ENCODE measurements at regions not wholly inside any gene's neighbourhood (a gene's known extent, or its start where the extent isn't known, plus 50 kb on each side); places are given as distances from the start of the nearest gene placed in this dataset.
"Not testable (repeated sequence)": the region's sequence is repeated elsewhere in the genome, so short reads cannot be mapped to it uniquely, and the experiment has no call there.

GRCh38 chr1:143839182-143839581 is 132.6 kb downstream of the FAM72C start:
- DNase-seq: not testable (repeated sequence)

GRCh38 chr1:143838598-143838929 is 133.2 kb downstream of the FAM72C start:
- DNase-seq: not testable (repeated sequence)

GRCh38 chr1:143837924-143838597 is 133.7 kb downstream of the FAM72C start:
- not testable (repeated sequence) for DNase-seq

DNA sequence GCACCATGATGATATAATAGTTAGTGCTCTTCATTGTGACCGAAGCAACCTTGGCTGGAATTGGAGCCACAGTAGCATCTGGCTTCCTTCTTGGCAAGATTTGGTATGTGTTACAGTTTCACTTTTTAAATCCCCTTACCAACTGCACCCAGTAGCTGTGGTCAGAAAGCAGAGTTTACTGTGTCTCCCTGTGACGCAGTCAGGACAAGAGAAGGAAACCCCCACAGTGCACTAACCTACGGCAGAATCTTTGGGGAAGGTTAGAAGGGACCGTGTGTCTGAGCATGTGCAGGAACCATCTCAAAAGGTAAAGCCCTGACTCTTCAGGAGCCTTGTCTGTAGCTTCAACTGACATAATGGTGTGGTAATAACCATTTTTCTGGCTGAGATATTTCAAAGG is 138.4 kb downstream of the FAM72C start:
- DNase-seq: not testable (repeated sequence)

DNA sequence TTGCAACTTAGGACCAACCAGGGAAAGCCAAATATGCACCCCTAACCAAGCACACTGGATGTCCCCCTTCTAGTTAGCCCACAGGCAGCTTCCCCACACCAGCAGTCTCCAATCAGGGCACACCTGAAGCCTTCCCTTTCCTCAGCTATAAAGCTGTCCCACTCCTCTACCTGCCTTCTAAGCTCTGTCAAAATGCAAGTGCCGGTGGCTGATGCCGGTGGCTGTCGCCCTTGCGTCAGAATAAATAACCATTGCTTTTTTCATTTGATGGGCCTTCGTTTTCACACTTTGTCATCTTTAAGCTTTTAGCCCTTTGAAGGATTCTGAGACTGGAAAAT is 139.4 kb downstream of the FAM72C start:
- not testable (repeated sequence) for DNase-seq

GRCh38 chr1:143831479-143832378 is 140.1 kb downstream of the FAM72C start:
- not testable (repeated sequence) for DNase-seq

DNA sequence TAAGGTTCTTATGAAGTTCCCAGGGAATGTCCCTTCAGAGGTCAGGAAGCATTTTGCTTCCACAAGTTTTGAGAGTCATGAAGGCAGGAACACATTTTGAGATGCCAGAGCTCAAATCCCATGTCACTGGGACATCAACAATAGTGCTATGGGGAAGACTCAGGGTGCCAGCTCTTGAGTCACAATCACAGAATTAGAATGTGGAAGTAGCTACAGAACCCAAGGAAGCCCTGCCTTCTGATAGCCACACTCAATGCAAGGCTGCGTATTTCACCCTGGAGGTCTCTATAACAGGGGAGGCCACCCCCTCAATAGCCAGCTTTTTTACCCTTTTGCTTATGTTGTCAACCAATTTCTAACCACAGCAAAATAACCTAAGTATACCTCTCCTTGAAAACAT is 145.6 kb downstream of the FAM72C start:
- DNase-seq: not testable (repeated sequence)

DNA sequence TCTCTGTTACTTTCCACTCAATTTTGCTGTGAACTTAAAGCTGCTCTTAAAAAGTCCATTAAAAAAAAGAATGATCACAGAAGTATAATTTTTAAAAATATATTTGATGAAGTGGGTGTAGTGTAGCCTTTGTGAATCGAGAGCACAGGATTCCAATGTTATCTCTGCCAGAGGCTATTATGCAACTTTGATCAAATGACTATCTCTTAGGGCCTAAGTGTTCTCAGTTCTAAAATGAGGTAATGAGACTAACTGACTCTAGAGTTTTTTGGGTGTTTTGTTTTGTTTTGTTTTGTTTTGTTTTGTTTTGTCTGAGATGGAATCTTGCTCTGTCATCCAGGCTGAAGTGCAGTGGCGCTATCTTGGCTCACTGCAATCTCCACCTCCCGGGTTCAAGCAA is 147.5 kb downstream of the FAM72C start:
- DNase-seq: not testable (repeated sequence)

DNA sequence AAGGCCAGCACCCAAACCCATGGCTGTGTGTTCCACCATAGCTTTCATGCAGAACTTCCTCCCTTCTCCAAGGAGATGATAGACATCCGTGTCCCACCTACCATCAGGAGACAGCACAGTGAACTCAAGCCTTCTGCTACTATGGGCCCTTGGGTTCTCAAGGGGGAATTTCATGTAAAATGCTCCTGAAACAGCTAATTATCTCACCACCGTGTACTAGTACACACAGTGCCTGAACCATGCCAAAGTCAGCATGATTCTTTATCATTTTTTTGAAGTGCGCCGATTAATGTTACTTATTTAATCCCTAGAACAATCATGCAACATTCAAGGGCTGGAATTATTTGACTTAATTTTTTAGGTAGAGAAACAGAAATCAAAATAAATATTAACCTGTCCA is 151.7 kb downstream of the FAM72C start:
- not testable (repeated sequence) for DNase-seq

GRCh38 chr1:143816369-143816768 is 155.4 kb downstream of the FAM72C start:
- not testable (repeated sequence) for DNase-seq

GRCh38 chr1:143805374-143805773 is 166.4 kb downstream of the FAM72C start:
- not testable (repeated sequence) for DNase-seq

DNA sequence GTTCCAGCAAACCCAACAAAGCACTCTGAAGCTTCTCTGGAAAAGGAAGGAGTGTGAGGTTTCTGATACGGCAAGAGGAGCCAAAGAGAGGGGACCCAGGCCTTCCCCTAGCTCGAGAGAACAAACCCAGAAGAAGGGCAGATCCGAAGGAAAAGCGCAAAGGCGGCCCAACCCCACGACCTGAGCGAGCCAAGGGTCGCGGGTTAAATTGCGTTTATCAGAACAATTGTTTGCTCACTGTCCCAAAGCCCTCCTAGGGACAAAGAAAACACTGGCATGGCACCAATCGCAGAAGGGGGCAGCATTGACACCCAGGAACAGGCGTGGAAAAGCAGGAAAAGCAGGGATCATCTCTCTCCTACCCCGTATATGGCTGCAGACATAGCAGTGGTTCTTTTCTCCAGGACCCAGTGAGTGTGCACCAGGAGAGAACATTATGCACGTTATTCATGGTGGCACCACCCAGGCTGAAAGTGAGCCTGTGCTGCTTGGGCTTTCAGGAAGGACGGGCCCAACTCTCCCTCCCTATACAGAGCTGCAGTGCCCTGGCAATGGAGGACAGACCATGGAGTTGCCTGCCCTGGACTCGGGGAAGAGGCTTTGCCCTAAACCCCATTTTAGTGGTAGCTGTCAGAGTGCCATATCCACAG is 167.0 kb downstream of the FAM72C start:
- DNase-seq: not testable (repeated sequence)

GRCh38 chr1:143803927-143804411 is 167.8 kb downstream of the FAM72C start:
- not testable (repeated sequence) for DNase-seq

DNA sequence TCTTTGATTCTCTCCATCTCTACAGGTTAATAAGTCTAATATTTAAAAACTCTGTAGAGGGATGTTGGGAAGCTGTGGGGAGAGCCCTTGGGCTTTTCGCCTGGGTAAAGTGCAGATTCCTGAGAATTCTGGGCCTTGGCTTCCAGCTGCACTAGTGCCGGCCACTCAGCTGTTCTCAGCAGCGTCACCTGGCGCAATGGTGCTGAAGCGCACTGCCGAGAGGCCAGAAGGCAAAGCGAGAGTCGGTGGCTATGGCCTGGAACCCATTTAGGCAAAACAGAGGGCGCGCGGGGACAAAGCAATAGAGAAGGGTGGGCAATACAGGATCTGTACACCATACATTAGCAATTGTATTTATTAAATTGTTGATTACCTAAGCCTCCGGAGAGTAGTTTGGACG is 168.7 kb downstream of the FAM72C start:
- DNase-seq: not testable (repeated sequence)

DNA sequence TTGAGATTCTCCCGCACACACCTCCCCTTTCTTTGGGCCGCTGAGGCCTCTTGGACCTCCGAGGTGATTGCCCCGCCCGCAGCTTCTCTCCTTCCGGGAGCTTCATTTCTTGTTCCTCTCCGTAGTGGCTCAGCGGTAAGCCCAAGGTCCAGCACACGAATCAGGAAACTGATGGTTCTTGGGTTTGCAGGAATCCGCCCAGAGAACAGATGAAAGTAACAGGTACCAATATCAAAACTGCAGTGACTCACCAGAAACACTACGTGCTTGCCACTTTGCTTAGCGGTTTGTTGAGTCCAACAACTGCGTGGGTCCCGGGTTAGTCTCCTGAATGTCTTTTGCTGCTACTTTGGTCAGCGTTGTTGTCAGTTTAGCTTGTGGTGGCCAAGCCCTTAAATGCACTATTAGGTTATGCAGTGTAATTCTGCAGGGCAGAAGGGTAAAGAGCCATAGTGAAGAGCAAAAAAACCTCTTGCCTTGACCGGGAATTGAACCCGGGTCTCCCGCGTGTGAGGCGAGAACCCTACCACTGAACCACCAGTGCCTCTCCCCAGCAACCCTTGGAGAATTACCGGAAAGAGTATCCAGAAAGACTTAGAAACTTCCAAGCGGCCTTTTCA is 172.1 kb downstream of the FAM72C start:
- DNase-seq: not testable (repeated sequence)

GRCh38 chr1:143796369-143796768 is 175.4 kb downstream of the FAM72C start:
- not testable (repeated sequence) for DNase-seq

- not testable (repeated sequence) for DNase-seq
Measured at GRCh38 chr1:143792047-143792937, 179.5 kb downstream of the FAM72C start.

DNA sequence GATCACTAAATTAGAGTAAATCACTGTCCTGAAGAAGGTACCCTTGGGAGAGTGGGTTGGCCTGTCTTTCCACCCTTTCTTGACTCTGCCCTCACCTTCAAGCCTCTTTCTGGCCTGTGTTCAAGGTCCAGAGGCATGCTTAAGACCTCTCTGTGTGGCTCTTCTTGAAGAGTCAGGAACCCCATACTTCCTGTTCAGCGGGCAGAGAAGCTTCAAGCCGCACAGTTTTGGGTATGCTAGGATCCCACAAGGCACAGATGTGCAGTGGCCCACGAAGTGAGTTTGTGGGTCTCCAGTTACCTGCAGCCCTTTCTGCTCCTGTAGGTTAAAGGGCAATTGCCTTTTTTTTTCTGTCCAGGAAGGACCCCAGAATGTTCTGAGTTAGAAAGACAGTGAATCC is 185.4 kb downstream of the FAM72C start:
- DNase-seq: not testable (repeated sequence)

- DNase-seq: not testable (repeated sequence)
Measured at GRCh38 chr1:143785883-143786282, 185.9 kb downstream of the FAM72C start.

GRCh38 chr1:143784239-143784882 is 187.4 kb downstream of the FAM72C start:
- not testable (repeated sequence) for DNase-seq

- not testable (repeated sequence) for DNase-seq
Measured at GRCh38 chr1:143778178-143778577, 193.6 kb downstream of the FAM72C start.

All from C1 segment of cervical spinal cord (tissue), 14 donors.